Loucy (cell line): ENCODE measurements at regions not wholly inside any gene's neighbourhood (a gene's known extent, or its start where the extent isn't known, plus 50 kb on each side); places are given as distances from the start of the nearest gene placed in this dataset.

Experiments
- H2AFZ ChIP-seq: fragments of 200-600 bp; sonication (generic); 2 replicates; pipeline ENCODE4 v1.6.0; 2016; ENCODE audit warnings: antibody characterized with exemption, mild to moderate bottlenecking, low read length, moderate library complexity
- H3F3A ChIP-seq: fragments of 200-600 bp; 2 replicates; pipeline ENCODE4 v1.6.0; 2016; ENCODE audit warnings: antibody characterized with exemption, low read depth, mild to moderate bottlenecking
- H3K27me3 ChIP-seq: fragments of 200-600 bp; sonication (generic); 2 replicates; pipeline ENCODE4 v1.6.1; 2014; ENCODE audit warnings: low read length, mild to moderate bottlenecking; ENCODE audit not compliant: insufficient read depth, poor library complexity, severe bottlenecking
- H3K36me3 ChIP-seq: fragments of 200-600 bp; sonication (generic); 2 replicates; pipeline ENCODE4 v1.6.1; 2016; ENCODE audit warnings: low read length; ENCODE audit not compliant: insufficient read depth
- H3K4me1 ChIP-seq: fragments of 200-600 bp; sonication (generic); 2 replicates; pipeline ENCODE4 v1.5.1; 2014; ENCODE audit warnings: low read length, mild to moderate bottlenecking; ENCODE audit not compliant: insufficient read depth, poor library complexity, severe bottlenecking
- H3K4me2 ChIP-seq: fragments of 200-600 bp; sonication (generic); 2 replicates; pipeline ENCODE4 v1.6.0; 2014; ENCODE audit warnings: antibody characterized with exemption, low read length, low read depth, mild to moderate bottlenecking; ENCODE audit not compliant: poor library complexity, severe bottlenecking
- H3K4me3 ChIP-seq: fragments of 200-600 bp; sonication (generic); 2 replicates; pipeline ENCODE4 v1.5.1; 2014; ENCODE audit warnings: low read length, mild to moderate bottlenecking, mixed read lengths; ENCODE audit not compliant: poor library complexity, severe bottlenecking
- H3K79me2 ChIP-seq: fragments of 200-600 bp; sonication (generic); 2 replicates; pipeline ENCODE4 v1.6.1; 2014; ENCODE audit warnings: low read length; ENCODE audit not compliant: insufficient read depth
- H3K9ac ChIP-seq: fragments of 200-600 bp; sonication (generic); 2 replicates; pipeline ENCODE4 v1.6.0; 2014; ENCODE audit warnings: mild to moderate bottlenecking, low read depth, low read length, moderate library complexity; ENCODE audit not compliant: poor library complexity, severe bottlenecking
- H3K9me2 ChIP-seq: fragments of 200-600 bp; sonication (generic); replicated peaks from 2 replicates; pipeline ENCODE4 v1.6.1; 2016; ENCODE audit warnings: low read depth, low read length, mixed read lengths
- H3K9me3 ChIP-seq: fragments of 200-600 bp; sonication (generic); 2 replicates; pipeline ENCODE4 v1.6.1; 2014; ENCODE audit warnings: mild to moderate bottlenecking, antibody characterized with exemption, low read length, low read depth; ENCODE audit not compliant: insufficient read depth
- H4K20me1 ChIP-seq: fragments of 200-600 bp; sonication (generic); 2 replicates; pipeline ENCODE4 v1.6.0; 2014; ENCODE audit warnings: antibody characterized with exemption, low read length, mild to moderate bottlenecking; ENCODE audit not compliant: insufficient read depth, poor library complexity, severe bottlenecking
- CTCF ChIP-seq: fragments of 200-600 bp; sonication (generic); conservative IDR thresholded peaks from 2 replicates; pipeline ENCODE4 v1.5.1; 2014; ENCODE audit warnings: mild to moderate bottlenecking, antibody characterized with exemption, low read length
- EZH2phosphoT487 ChIP-seq: fragments of 200-600 bp; IDR thresholded peaks from 2 replicates; pipeline ENCODE4 v1.6.1; 2018; ENCODE audit warnings: antibody characterized with exemption, mild to moderate bottlenecking, moderate library complexity, borderline replicate concordance

DNA sequence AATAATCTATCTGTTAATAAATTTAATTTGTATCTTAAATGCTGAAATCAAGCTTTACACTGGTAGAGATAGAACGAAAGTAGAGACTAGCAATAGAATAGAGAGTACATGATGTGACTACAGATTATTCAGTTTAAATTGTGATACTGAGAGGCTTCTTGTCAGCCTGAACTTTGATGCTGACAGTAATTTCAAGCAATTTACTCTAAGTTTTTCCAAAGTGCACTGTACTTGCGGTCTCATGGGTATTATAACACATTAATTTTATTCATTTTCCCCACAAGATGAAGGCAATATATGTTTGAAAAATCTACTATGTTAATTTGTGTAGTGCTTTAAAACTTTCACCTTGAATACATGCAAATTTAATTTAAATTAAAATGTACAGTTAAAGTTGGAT is 914.0 kb upstream of the FBXO33 start:
- no peaks in the 10 kb centered on the region for H3K79me2 ChIP-seq
- H3K9me2 ChIP-seq, result no peaks in the 10 kb centered on the region
- no peaks in the 10 kb centered on the region for H3F3A ChIP-seq
- H3K9ac ChIP-seq, result no peak overlapping the region
- TF ChIP-seq CTCF, result no peak
- TF ChIP-seq EZH2phosphoT487, result no peak
- no peaks in the 10 kb centered on the region for H3K4me1 ChIP-seq
- H2AFZ ChIP-seq, result no peak overlapping the region
- H3K4me2 ChIP-seq, result no peak overlapping the region
- H3K27me3 ChIP-seq, result no peaks in the 10 kb centered on the region
- H4K20me1 ChIP-seq, result no peaks in the 10 kb centered on the region
- H3K36me3 ChIP-seq, result no peaks in the 10 kb centered on the region
- 0 out of 2 replicates have a peak, but pooled peaks cover 5% of the 10 kb centered on the region for H3K9me3 ChIP-seq
- no peak overlapping the region for H3K4me3 ChIP-seq

GRCh38 chr14:40345334-40345733 is 913.1 kb upstream of the FBXO33 start:
- H2AFZ ChIP-seq, result no peak overlapping the region
- H3K4me1 ChIP-seq, result no peaks in the 10 kb centered on the region
- H3K79me2 ChIP-seq, result no peaks in the 10 kb centered on the region
- H3K9me2 ChIP-seq, result no peaks in the 10 kb centered on the region
- H3K27me3 ChIP-seq, result no peaks in the 10 kb centered on the region
- no peak overlapping the region for H3K9ac ChIP-seq
- H3K36me3 ChIP-seq, result no peaks in the 10 kb centered on the region
- TF ChIP-seq CTCF, result no peak
- TF ChIP-seq EZH2phosphoT487, result no peak
- H3K4me3 ChIP-seq, result no peak overlapping the region
- H3K9me3 ChIP-seq, result 0 out of 2 replicates have a peak, but pooled peaks cover 5% of the 10 kb centered on the region
- H4K20me1 ChIP-seq, result no peaks in the 10 kb centered on the region
- no peaks in the 10 kb centered on the region for H3F3A ChIP-seq
- H3K4me2 ChIP-seq, result no peak overlapping the region

GRCh38 chr14:40340708-40341107 is 908.5 kb upstream of the FBXO33 start:
- Histone ChIP-seq H3K4me1 (no peaks in the 10 kb centered on the region), H3K36me3 (no peaks in the 10 kb centered on the region), H3K4me3 (no peak overlapping the region), H3K27me3 (no peaks in the 10 kb centered on the region), H3K9me3 (no peaks in the 10 kb centered on the region), H3K9me2 (no peaks in the 10 kb centered on the region), H3K4me2 (no peak overlapping the region), H4K20me1 (no peaks in the 10 kb centered on the region), H3K79me2 (no peaks in the 10 kb centered on the region), H2AFZ (no peak overlapping the region), H3K9ac (no peak overlapping the region), H3F3A (no peaks in the 10 kb centered on the region)
- TF ChIP-seq EZH2phosphoT487 (no peak), CTCF (no peak)
